ENCODE measurements at regions not wholly inside any gene's neighbourhood (a gene's known extent, or its start where the extent isn't known, plus 50 kb on each side); places are given as distances from the start of the nearest gene placed in this dataset.

GRCh38 chr2:19833978-19834377 lies 67.8 kb downstream of the TTC32 start:
- no peaks in the 10 kb centered on the region for H3K9me3 ChIP-seq
- H3K36me3 ChIP-seq: no peaks in the 10 kb centered on the region
- no peak for TF ChIP-seq CTCF (IDR thresholded peaks at IDR 0.05)
- no peak for DNase-seq (ENCODE audit: low spot score in 2 of 2)
- intact Hi-C loops (cut with DNase I): no loop called here
- H3K4me3 ChIP-seq: no peak overlapping the region
- H3K27me3 ChIP-seq: no peaks in the 10 kb centered on the region
- no peak overlapping the region for H3K27ac ChIP-seq
- peaks cover 0 to 10% of the 10 kb centered on the region in 2 donors for H3K4me1 ChIP-seq

- peaks cover 0 to 1% of the 10 kb centered on the region in 2 donors for H3K9me3 ChIP-seq
- intact Hi-C loops (cut with DNase I): no loop called here
- H3K4me1 ChIP-seq: no peaks in the 10 kb centered on the region
- no peak for TF ChIP-seq CTCF (IDR thresholded peaks at IDR 0.05)
- DNase-seq (ENCODE audit: low spot score in 2 of 2): no peak
- no peaks in the 10 kb centered on the region for H3K36me3 ChIP-seq
- no peak overlapping the region for H3K27ac ChIP-seq
- no peak overlapping the region for H3K4me3 ChIP-seq
- no peaks in the 10 kb centered on the region for H3K27me3 ChIP-seq
Observed at GRCh38 chr2:19829672-19830071, 72.1 kb downstream of the TTC32 start.

GRCh38 chr2:19826874-19827273 lies 74.9 kb downstream of the TTC32 start:
- no peak overlapping the region for H3K27ac ChIP-seq
- TF ChIP-seq CTCF (IDR thresholded peaks at IDR 0.05): no peak
- peaks cover 0 to 5% of the 10 kb centered on the region in 2 donors for H3K9me3 ChIP-seq
- DNase-seq (ENCODE audit: low spot score in 2 of 2): no peak
- no peaks in the 10 kb centered on the region for H3K36me3 ChIP-seq
- H3K4me3 ChIP-seq: no peak overlapping the region
- no peaks in the 10 kb centered on the region for H3K27me3 ChIP-seq
- H3K4me1 ChIP-seq: no peaks in the 10 kb centered on the region
- intact Hi-C loops (cut with DNase I): no loop called here

- intact Hi-C loops (cut with DNase I): no loop called here
- Histone ChIP-seq H3K4me1 (peaks cover 10% of the 10 kb centered on the region in 2 donors), H3K36me3 (no peaks in the 10 kb centered on the region), H3K27me3 (no peaks in the 10 kb centered on the region), H3K9me3 (peaks cover 0 to 5% of the 10 kb centered on the region in 2 donors), H3K4me3 (no peak overlapping the region), H3K27ac (no peak overlapping the region)
- no peak for TF ChIP-seq CTCF (IDR thresholded peaks at IDR 0.05)
- DNase-seq (ENCODE audit: low spot score in 2 of 2): no peak
Observed at GRCh38 chr2:19823507-19823906, 78.3 kb downstream of the TTC32 start.

GRCh38 chr2:19819097-19820065 lies 82.4 kb downstream of the TTC32 start:
- no peak for TF ChIP-seq CTCF (IDR thresholded peaks at IDR 0.05)
- Histone ChIP-seq H3K36me3 (no peaks in the 10 kb centered on the region), H3K9me3 (peaks cover 0 to 1% of the 10 kb centered on the region in 2 donors), H3K4me3 (no peak overlapping the region), H3K27me3 (no peaks in the 10 kb centered on the region), H3K4me1 (peaks cover 12 to 22% of the 10 kb centered on the region in 2 donors), H3K27ac (peak overlapping the region; percentile 6 to 65)
- intact Hi-C loops (cut with DNase I): loop anchor here (2.0 kb wide), 1 partner anchor 15 kb away; no protein-coding TSS in a partner anchor
- no peak for DNase-seq (ENCODE audit: low spot score in 2 of 2)

All from ascending aorta (tissue), 2 donors.